ENCODE measurements at regions not wholly inside any gene's neighbourhood (a gene's known extent, or its start where the extent isn't known, plus 50 kb on each side); places are given as distances from the start of the nearest gene placed in this dataset.
A peak's percentile ranks its signal among the peaks of the same experiment; 100 is the strongest.

DNA sequence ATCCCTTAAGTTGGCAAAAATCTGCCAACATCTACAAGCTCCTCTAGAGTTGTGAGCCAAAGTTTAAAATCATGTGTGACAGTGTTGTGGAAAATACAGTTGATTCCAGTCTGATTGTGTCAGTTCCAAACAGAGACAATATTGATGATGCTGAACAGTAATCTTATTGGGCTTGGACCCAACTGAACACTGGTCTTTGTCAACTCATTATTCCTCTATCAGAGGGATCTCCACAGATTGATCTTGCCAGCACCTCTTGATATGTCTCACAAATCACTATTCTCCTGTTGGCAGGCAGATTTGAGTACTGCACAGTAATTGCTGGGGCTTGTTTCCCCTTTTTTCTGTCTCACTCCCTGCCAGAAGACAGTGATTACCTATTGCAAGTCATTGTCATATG lies 326.6 kb upstream of the DPH6 start (continued):
- TF ChIP-seq ESRRA (IDR thresholded peaks at IDR 0.05; ENCODE audit: borderline replicate concordance, low read length): no peak

- POLR2A ChIA-PET: no interaction called here
- Histone ChIP-seq H3K9me3 (no peaks in the 10 kb centered on the region), H3K4me3 (no peak overlapping the region), H3K27ac (peak overlapping the region; percentile 74 to 79), H3K4me2 (peak overlapping the region; percentile 50), H3K4me1 (peaks cover 14% of the 10 kb centered on the region)
- ATAC-seq: peak; percentile 66 to 93
- TF ChIP-seq NFE2L2 (conservative IDR thresholded peaks at IDR 0.05; ENCODE audit: low read length): peak; percentile 95
- no peak for TF ChIP-seq TP53 (CRISPR knock-in tag; IDR thresholded peaks at IDR 0.05)
- TF ChIP-seq, protein P1, sequence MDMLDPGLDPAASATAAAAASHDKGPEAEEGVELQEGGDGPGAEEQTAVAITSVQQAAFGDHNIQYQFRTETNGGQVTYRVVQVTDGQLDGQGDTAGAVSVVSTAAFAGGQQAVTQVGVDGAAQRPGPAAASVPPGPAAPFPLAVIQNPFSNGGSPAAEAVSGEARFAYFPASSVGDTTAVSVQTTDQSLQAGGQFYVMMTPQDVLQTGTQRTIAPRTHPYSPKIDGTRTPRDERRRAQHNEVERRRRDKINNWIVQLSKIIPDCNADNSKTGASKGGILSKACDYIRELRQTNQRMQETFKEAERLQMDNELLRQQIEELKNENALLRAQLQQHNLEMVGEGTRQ (IDR thresholded peaks at IDR 0.05): peak; percentile 34; the same call in 1 of the 2 replicates
- no peak for TF ChIP-seq HOXA7 (CRISPR knock-in tag; IDR thresholded peaks at IDR 0.05)
- TF ChIP-seq, protein P2, sequence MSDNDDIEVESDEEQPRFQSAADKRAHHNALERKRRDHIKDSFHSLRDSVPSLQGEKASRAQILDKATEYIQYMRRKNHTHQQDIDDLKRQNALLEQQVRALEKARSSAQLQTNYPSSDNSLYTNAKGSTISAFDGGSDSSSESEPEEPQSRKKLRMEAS (IDR thresholded peaks at IDR 0.05): 0 out of 2 replicates have a peak, but pooled peaks have one; percentile 32
- TF ChIP-seq CEBPB (IDR thresholded peaks at IDR 0.05): peak; percentile 75 to 91
- TF ChIP-seq FOSL2 (IDR thresholded peaks at IDR 0.05): no peak
- peak; percentile 67 for TF ChIP-seq FOSL2 (CRISPR knock-in tag; IDR thresholded peaks at IDR 0.05)
- TF ChIP-seq ZSCAN20 (CRISPR knock-in tag; IDR thresholded peaks at IDR 0.05): no peak
- TF ChIP-seq MAFK (IDR thresholded peaks at IDR 0.05; ENCODE audit: partially characterized antibody): peak; percentile 99
- TF ChIP-seq SMC3 (IDR thresholded peaks at IDR 0.05): no peak
- no peak for FAIRE-seq
- peak; percentile 22 to 75 for DNase-seq (ENCODE audit: low read depth in 1 of 2, low spot score in 1 of 2)
- CTCF ChIA-PET: no interaction called here
These were observed 328.4 kb upstream of the DPH6 start for GRCh38 chr15:35874260-35874905.

DNA sequence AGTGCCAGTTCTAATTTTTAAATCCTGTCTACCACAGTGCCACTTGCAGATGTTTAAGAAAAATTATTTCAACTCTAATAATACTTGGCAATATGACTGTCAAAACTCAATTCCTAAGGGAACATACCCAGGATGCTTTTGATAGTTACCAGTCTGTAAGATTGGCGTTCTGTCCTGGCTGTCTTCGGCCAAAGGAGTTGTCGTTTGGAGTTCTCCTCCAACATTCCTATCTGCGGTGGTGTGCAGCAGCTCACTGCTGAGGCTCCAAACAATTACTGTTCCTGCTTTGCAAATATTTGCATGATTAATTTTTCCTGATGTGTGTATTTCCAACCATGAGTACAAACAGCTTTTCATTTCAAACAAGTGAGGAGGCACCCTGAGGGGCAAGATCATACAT lies 330.8 kb upstream of the DPH6 start:
- Histone ChIP-seq H3K9me3 (no peaks in the 10 kb centered on the region), H3K4me3 (no peak overlapping the region), H3K4me2 (no peak overlapping the region), H3K4me1 (peaks cover 14% of the 10 kb centered on the region), H3K27ac (no peak overlapping the region)
- ChIA-PET POLR2A (no interaction called here), CTCF (interaction anchor here (0.6 kb wide), 1 partner anchor 558 kb away, joined by 3 read pairs; no protein-coding TSS in a partner anchor)
- ATAC-seq (no peak), FAIRE-seq (no peak), DNase-seq (ENCODE audit: low read depth in 1 of 2, low spot score in 1 of 2) (no peak)
- no peak for TF ChIP-seq CBX8 (IDR thresholded peaks at IDR 0.05)
- TF ChIP-seq HEYL (CRISPR knock-in tag; IDR thresholded peaks at IDR 0.05): no peak
- TF ChIP-seq NR3C1 (IDR thresholded peaks at IDR 0.05): no peak
- TF ChIP-seq HMGXB4 (CRISPR knock-in tag; IDR thresholded peaks at IDR 0.05; ENCODE audit: borderline replicate concordance): no peak
- TF ChIP-seq, protein P3, sequence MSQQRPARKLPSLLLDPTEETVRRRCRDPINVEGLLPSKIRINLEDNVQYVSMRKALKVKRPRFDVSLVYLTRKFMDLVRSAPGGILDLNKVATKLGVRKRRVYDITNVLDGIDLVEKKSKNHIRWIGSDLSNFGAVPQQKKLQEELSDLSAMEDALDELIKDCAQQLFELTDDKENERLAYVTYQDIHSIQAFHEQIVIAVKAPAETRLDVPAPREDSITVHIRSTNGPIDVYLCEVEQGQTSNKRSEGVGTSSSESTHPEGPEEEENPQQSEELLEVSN (IDR thresholded peaks at IDR 0.05; ENCODE audit: borderline replicate concordance, low read depth): no peak
- no peak for TF ChIP-seq FOXS1 (CRISPR knock-in tag; IDR thresholded peaks at IDR 0.05)
- TF ChIP-seq, protein P2 (IDR thresholded peaks at IDR 0.05): no peak
- TF ChIP-seq REST (IDR thresholded peaks at IDR 0.05): no peak
- TF ChIP-seq RCOR1 (IDR thresholded peaks at IDR 0.05; ENCODE audit: low read depth, low read length): no peak
- TF ChIP-seq MAFK (IDR thresholded peaks at IDR 0.05; ENCODE audit: partially characterized antibody): no peak
- no peak for TF ChIP-seq TP53 (CRISPR knock-in tag; IDR thresholded peaks at IDR 0.05)
- WGBS (ENCODE audit: missing lambda C conversion rate): 92% methylated on average over 4 of the region's 4 CpGs
